ENCODE measurements at regions not wholly inside any gene's neighbourhood (a gene's known extent, or its start where the extent isn't known, plus 50 kb on each side); places are given as distances from the start of the nearest gene placed in this dataset.

DNA sequence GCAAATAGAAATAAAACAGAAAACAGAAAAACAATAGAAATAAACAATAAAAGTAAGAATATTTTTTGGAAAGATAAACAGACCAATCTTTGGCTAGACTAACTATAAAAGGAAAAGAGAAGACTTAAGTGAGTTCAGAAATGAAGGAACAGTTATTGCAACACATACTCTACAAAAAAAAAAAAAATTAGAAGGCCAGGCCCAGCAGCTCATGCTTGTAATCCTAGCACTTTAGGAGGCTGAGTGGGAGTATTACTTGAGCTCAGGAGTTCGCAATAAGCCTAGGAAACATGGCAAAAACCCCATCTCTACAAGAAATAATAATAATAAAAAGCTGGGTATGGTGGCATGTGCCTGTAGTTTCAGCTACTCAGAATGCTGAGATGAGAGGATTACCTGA, 336.7 kb downstream of the DTHD1 start:
- TF ChIP-seq, protein P1, sequence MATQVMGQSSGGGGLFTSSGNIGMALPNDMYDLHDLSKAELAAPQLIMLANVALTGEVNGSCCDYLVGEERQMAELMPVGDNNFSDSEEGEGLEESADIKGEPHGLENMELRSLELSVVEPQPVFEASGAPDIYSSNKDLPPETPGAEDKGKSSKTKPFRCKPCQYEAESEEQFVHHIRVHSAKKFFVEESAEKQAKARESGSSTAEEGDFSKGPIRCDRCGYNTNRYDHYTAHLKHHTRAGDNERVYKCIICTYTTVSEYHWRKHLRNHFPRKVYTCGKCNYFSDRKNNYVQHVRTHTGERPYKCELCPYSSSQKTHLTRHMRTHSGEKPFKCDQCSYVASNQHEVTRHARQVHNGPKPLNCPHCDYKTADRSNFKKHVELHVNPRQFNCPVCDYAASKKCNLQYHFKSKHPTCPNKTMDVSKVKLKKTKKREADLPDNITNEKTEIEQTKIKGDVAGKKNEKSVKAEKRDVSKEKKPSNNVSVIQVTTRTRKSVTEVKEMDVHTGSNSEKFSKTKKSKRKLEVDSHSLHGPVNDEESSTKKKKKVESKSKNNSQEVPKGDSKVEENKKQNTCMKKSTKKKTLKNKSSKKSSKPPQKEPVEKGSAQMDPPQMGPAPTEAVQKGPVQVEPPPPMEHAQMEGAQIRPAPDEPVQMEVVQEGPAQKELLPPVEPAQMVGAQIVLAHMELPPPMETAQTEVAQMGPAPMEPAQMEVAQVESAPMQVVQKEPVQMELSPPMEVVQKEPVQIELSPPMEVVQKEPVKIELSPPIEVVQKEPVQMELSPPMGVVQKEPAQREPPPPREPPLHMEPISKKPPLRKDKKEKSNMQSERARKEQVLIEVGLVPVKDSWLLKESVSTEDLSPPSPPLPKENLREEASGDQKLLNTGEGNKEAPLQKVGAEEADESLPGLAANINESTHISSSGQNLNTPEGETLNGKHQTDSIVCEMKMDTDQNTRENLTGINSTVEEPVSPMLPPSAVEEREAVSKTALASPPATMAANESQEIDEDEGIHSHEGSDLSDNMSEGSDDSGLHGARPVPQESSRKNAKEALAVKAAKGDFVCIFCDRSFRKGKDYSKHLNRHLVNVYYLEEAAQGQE (IDR thresholded peaks at IDR 0.05; ENCODE audit: borderline replicate concordance) = no peak
- TF ChIP-seq, protein P2, sequence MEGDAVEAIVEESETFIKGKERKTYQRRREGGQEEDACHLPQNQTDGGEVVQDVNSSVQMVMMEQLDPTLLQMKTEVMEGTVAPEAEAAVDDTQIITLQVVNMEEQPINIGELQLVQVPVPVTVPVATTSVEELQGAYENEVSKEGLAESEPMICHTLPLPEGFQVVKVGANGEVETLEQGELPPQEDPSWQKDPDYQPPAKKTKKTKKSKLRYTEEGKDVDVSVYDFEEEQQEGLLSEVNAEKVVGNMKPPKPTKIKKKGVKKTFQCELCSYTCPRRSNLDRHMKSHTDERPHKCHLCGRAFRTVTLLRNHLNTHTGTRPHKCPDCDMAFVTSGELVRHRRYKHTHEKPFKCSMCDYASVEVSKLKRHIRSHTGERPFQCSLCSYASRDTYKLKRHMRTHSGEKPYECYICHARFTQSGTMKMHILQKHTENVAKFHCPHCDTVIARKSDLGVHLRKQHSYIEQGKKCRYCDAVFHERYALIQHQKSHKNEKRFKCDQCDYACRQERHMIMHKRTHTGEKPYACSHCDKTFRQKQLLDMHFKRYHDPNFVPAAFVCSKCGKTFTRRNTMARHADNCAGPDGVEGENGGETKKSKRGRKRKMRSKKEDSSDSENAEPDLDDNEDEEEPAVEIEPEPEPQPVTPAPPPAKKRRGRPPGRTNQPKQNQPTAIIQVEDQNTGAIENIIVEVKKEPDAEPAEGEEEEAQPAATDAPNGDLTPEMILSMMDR (IDR thresholded peaks at IDR 0.05; ENCODE audit: poor library complexity, severe bottlenecking) = no peak
- TF ChIP-seq RAD21 (conservative IDR thresholded peaks at IDR 0.05) (no peak), EZH2 (IDR thresholded peaks at IDR 0.05; ENCODE audit: borderline replicate concordance, insufficient read depth, low read length, poor library complexity, severe bottlenecking) (no peak), TAF1 (IDR thresholded peaks at IDR 0.05; ENCODE audit: low read depth) (no peak), EP300 (conservative IDR thresholded peaks at IDR 0.05; ENCODE audit: poor library complexity, severe bottlenecking) (no peak)

Measured in neural cell (in vitro differentiated cells).